GM12872 (cell line): ENCODE measurements at regions not wholly inside any gene's neighbourhood (a gene's known extent, or its start where the extent isn't known, plus 50 kb on each side); places are given as distances from the start of the nearest gene placed in this dataset.

Experiments used
- CTCF ChIP-seq: IDR thresholded peaks from 3 replicates; pipeline ENCODE4 v1.5.1; 2011; ENCODE audit warnings: low read depth, mild to moderate bottlenecking, low read length, moderate library complexity; ENCODE audit not compliant: insufficient read depth

GRCh38 chr10:129365767-129366402 lies 101.2 kb upstream of the MGMT start:
- TF ChIP-seq CTCF: no peak

- TF ChIP-seq CTCF: no peak
Observed at GRCh38 chr10:129366450-129366849, 100.6 kb upstream of the MGMT start.

GRCh38 chr10:129369566-129369965 lies 97.5 kb upstream of the MGMT start:
- TF ChIP-seq CTCF: no peak

GRCh38 chr10:129371541-129371940 lies 95.5 kb upstream of the MGMT start:
- TF ChIP-seq CTCF: no peak

GRCh38 chr10:129372172-129372571 lies 94.9 kb upstream of the MGMT start:
- no peak for TF ChIP-seq CTCF

GRCh38 chr10:129373231-129373630 lies 93.8 kb upstream of the MGMT start:
- TF ChIP-seq CTCF: no peak

- TF ChIP-seq CTCF: no peak
Observed at GRCh38 chr10:129373718-129374117, 93.3 kb upstream of the MGMT start.

GRCh38 chr10:129375171-129375570 lies 91.9 kb upstream of the MGMT start:
- TF ChIP-seq CTCF: no peak
